ENCODE measurements at regions not wholly inside any gene's neighbourhood (a gene's known extent, or its start where the extent isn't known, plus 50 kb on each side); places are given as distances from the start of the nearest gene placed in this dataset.
"Not testable (repeated sequence)": the region's sequence is repeated elsewhere in the genome, so short reads cannot be mapped to it uniquely, and the experiment has no call there.

- not testable (repeated sequence) for TF ChIP-seq CTCF, POLR2A, POLR2AphosphoS5 (IDR thresholded peaks at IDR 0.05)
Observed at GRCh38 chr2:138071042-138071719, 106.9 kb downstream of the HNMT start.
